ENCODE measurements at regions not wholly inside any gene's neighbourhood (a gene's known extent, or its start where the extent isn't known, plus 50 kb on each side); places are given as distances from the start of the nearest gene placed in this dataset.

- Histone ChIP-seq H3K36me3 (ENCODE audit: control insufficient read depth, insufficient read depth, low read length) (no peaks in the 10 kb centered on the region), H3K4me3 (ENCODE audit: low read depth, low read length) (no peak overlapping the region), H3K27me3 (ENCODE audit: control insufficient read depth, insufficient read depth, low read length) (no peaks in the 10 kb centered on the region)
- no peak for TF ChIP-seq CTCF (IDR thresholded peaks at IDR 0.05; ENCODE audit: insufficient read depth, low read depth, low read length)
- no peak for DNase-seq (ENCODE audit: low read depth)
- ChIA-PET CTCF (no interaction called here), POLR2A (no interaction called here)
These were observed 238.1 kb downstream of the CETN3 start for GRCh38 chr5:90171466-90171865.

GRCh38 chr5:90170261-90170660 lies 239.3 kb downstream of the CETN3 start:
- no peak for DNase-seq (ENCODE audit: low read depth)
- ChIA-PET CTCF (interaction anchor here (0.6 kb wide), 1 partner anchor 401 kb away, joined by 3 read pairs; no protein-coding TSS in a partner anchor), POLR2A (no interaction called here)
- TF ChIP-seq CTCF (IDR thresholded peaks at IDR 0.05; ENCODE audit: insufficient read depth, low read depth, low read length) = no peak
- Histone ChIP-seq H3K36me3 (ENCODE audit: control insufficient read depth, insufficient read depth, low read length) (no peaks in the 10 kb centered on the region), H3K4me3 (ENCODE audit: low read depth, low read length) (no peak overlapping the region), H3K27me3 (ENCODE audit: control insufficient read depth, insufficient read depth, low read length) (no peaks in the 10 kb centered on the region)

- Histone ChIP-seq H3K27me3 (ENCODE audit: control insufficient read depth, insufficient read depth, low read length) (no peaks in the 10 kb centered on the region), H3K36me3 (ENCODE audit: control insufficient read depth, insufficient read depth, low read length) (no peaks in the 10 kb centered on the region), H3K4me3 (ENCODE audit: low read depth, low read length) (no peak overlapping the region)
- TF ChIP-seq CTCF (IDR thresholded peaks at IDR 0.05; ENCODE audit: insufficient read depth, low read depth, low read length) = no peak
- ChIA-PET CTCF (no interaction called here), POLR2A (no interaction called here)
- DNase-seq (ENCODE audit: low read depth) = no peak
These were observed 240.5 kb downstream of the CETN3 start for GRCh38 chr5:90169078-90169477.

- TF ChIP-seq CTCF (IDR thresholded peaks at IDR 0.05; ENCODE audit: insufficient read depth, low read depth, low read length) = no peak
- no peak for DNase-seq (ENCODE audit: low read depth)
- H3K27me3 ChIP-seq (ENCODE audit: control insufficient read depth, insufficient read depth, low read length) = no peaks in the 10 kb centered on the region
- H3K4me3 ChIP-seq (ENCODE audit: low read depth, low read length) = no peak overlapping the region
- H3K36me3 ChIP-seq (ENCODE audit: control insufficient read depth, insufficient read depth, low read length) = no peaks in the 10 kb centered on the region
- CTCF ChIA-PET = no interaction called here
- POLR2A ChIA-PET = no interaction called here
These were observed 241.2 kb downstream of the CETN3 start for GRCh38 chr5:90168399-90168798.

GRCh38 chr5:90166816-90167215 lies 242.7 kb downstream of the CETN3 start:
- TF ChIP-seq CTCF (IDR thresholded peaks at IDR 0.05; ENCODE audit: insufficient read depth, low read depth, low read length) = no peak
- Histone ChIP-seq H3K27me3 (ENCODE audit: control insufficient read depth, insufficient read depth, low read length) (no peaks in the 10 kb centered on the region), H3K36me3 (ENCODE audit: control insufficient read depth, insufficient read depth, low read length) (no peaks in the 10 kb centered on the region), H3K4me3 (ENCODE audit: low read depth, low read length) (no peak overlapping the region)
- POLR2A ChIA-PET = no interaction called here
- CTCF ChIA-PET = no interaction called here
- no peak for DNase-seq (ENCODE audit: low read depth)

All from BJ (cell line).